Hepatocyte (in vitro differentiated cells): ENCODE measurements at regions not wholly inside any gene's neighbourhood (a gene's known extent, or its start where the extent isn't known, plus 50 kb on each side); places are given as distances from the start of the nearest gene placed in this dataset.
A peak's percentile ranks its signal among the peaks of the same experiment; 100 is the strongest.

Experiments used
- DNase-seq: peaks from one replicate; pipeline ENCODE4 v3.0.0-alpha.2; 2016; ENCODE audit warnings: low spot score
- H2AFZ ChIP-seq: fragments of 200-600 bp; sonication (generic); 2 replicates; pipeline ENCODE4 v1.6.0; 2016; ENCODE audit warnings: antibody characterized with exemption, mild to moderate bottlenecking
- H3K27ac ChIP-seq: fragments of 200-600 bp; sonication (generic); 2 replicates; pipeline ENCODE4 v1.5.1; 2016; ENCODE audit warnings: mild to moderate bottlenecking
- H3K27me3 ChIP-seq: fragments of 200-600 bp; sonication (generic); 2 replicates; pipeline ENCODE4 v1.6.1; 2016
- H3K36me3 ChIP-seq: fragments of 200-600 bp; sonication (generic); replicated peaks from 2 replicates; pipeline ENCODE4 v1.5.1; 2016; ENCODE audit warnings: low read depth; ENCODE audit not compliant: insufficient read depth
- H3K4me1 ChIP-seq: fragments of 200-600 bp; sonication (generic); 2 replicates; pipeline ENCODE4 v1.5.1; 2016; ENCODE audit warnings: mild to moderate bottlenecking, moderate library complexity; ENCODE audit not compliant: insufficient read depth
- H3K4me2 ChIP-seq: fragments of 200-600 bp; sonication (generic); 2 replicates; pipeline ENCODE4 v1.6.0; 2016
- H3K4me3 ChIP-seq: fragments of 200-600 bp; sonication (generic); 2 replicates; pipeline ENCODE4 v1.5.1; 2016; ENCODE audit warnings: mild to moderate bottlenecking
- H3K79me2 ChIP-seq: fragments of 200-600 bp; sonication (generic); 2 replicates; pipeline ENCODE4 v1.6.0; 2017; ENCODE audit warnings: mild to moderate bottlenecking
- H3K9me2 ChIP-seq: fragments of 200-600 bp; sonication (generic); replicated peaks from 2 replicates; pipeline ENCODE4 v1.6.0; 2017; ENCODE audit warnings: mild to moderate bottlenecking; ENCODE audit not compliant: insufficient read depth
- H3K9me3 ChIP-seq: fragments of 200-600 bp; sonication (generic); 2 replicates; pipeline ENCODE4 v1.5.1; 2016; ENCODE audit warnings: low read depth, mild to moderate bottlenecking
- H4K20me1 ChIP-seq: fragments of 200-600 bp; sonication (generic); 2 replicates; pipeline ENCODE4 v1.6.0; 2016; ENCODE audit warnings: mild to moderate bottlenecking; ENCODE audit not compliant: insufficient read depth, poor library complexity, severe bottlenecking
- EZH2 ChIP-seq: fragments of 200-600 bp; sonication (generic); IDR thresholded peaks from 2 replicates; pipeline ENCODE4 v1.6.1; 2016; ENCODE audit warnings: antibody characterized with exemption, mild to moderate bottlenecking, borderline replicate concordance
- EZH2phosphoT487 ChIP-seq: fragments of 200-600 bp; sonication (generic); IDR thresholded peaks from one replicate; pipeline ENCODE4 v1.6.1; 2018; ENCODE audit warnings: antibody characterized with exemption, mild to moderate bottlenecking, low read depth, moderate library complexity; ENCODE audit not compliant: unreplicated experiment, severe bottlenecking
- WGBS: methylation state at CpG from one replicate; pipeline ENCODE4 v1.1.6; 2016; ENCODE audit warnings: low lambda C conversion rate; ENCODE audit errors: missing lambda C conversion rate; 5-methylcytosine and 5-hydroxymethylcytosine counted together
- TF ChIP-seq, protein P1 (sequence below): fragments of 200-600 bp; sonication (generic); IDR thresholded peaks from 2 replicates; pipeline ENCODE4 v1.5.1; 2016; ENCODE audit warnings: antibody characterized with exemption, mild to moderate bottlenecking; ENCODE audit not compliant: poor library complexity

DNA sequence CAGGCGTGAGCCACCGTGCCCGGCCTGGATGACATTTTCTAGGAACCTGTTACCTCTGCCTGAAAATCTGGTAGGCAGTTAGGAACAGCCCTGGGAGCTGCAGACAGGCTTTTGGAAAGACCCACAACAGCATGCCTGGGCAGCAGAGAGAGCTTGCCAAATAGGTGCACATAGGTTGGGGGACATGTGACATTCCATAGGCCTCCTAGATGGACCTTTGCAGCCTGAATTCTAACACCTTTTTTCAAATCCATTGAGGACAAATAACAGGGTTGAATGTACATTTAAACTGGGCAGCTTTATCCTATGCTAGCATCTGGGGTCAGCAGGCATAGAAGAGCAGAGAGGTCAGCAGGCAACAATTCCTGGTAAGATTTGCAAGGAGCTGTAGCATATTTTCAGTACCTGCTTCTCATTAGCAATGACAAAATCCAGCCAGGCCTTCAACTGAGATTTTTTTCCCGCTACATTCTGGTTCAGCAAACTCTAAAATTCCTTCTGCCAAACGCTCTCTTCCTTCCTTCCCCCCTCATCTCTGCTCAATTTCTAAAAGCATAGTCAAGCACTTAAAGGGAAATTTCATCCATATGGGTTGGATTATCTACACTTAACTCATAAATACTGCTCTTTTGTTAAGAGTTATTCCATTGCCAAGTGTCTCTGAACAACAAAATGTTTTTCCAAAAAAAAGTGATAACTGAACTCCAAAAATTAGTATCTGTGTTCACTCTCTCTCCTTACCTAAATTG is 75.2 kb downstream of the SOWAHC start:
- Histone ChIP-seq H3K27ac (peak overlapping the region; percentile 94), H3K9me2 (no peaks in the 10 kb centered on the region), H3K27me3 (no peaks in the 10 kb centered on the region), H3K4me2 (no peak overlapping the region), H3K36me3 (no peaks in the 10 kb centered on the region), H3K79me2 (no peaks in the 10 kb centered on the region), H3K4me3 (no peak overlapping the region), H4K20me1 (no peaks in the 10 kb centered on the region), H3K9me3 (no peaks in the 10 kb centered on the region), H3K4me1 (peaks cover 56% of the 10 kb centered on the region), H2AFZ (no peak overlapping the region)
- no peak for TF ChIP-seq EZH2phosphoT487
- TF ChIP-seq, protein P1, sequence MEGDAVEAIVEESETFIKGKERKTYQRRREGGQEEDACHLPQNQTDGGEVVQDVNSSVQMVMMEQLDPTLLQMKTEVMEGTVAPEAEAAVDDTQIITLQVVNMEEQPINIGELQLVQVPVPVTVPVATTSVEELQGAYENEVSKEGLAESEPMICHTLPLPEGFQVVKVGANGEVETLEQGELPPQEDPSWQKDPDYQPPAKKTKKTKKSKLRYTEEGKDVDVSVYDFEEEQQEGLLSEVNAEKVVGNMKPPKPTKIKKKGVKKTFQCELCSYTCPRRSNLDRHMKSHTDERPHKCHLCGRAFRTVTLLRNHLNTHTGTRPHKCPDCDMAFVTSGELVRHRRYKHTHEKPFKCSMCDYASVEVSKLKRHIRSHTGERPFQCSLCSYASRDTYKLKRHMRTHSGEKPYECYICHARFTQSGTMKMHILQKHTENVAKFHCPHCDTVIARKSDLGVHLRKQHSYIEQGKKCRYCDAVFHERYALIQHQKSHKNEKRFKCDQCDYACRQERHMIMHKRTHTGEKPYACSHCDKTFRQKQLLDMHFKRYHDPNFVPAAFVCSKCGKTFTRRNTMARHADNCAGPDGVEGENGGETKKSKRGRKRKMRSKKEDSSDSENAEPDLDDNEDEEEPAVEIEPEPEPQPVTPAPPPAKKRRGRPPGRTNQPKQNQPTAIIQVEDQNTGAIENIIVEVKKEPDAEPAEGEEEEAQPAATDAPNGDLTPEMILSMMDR, result no peak
- 52% methylated on average over 5 of the region's 5 CpGs for WGBS
- DNase-seq, result no peak

DNA sequence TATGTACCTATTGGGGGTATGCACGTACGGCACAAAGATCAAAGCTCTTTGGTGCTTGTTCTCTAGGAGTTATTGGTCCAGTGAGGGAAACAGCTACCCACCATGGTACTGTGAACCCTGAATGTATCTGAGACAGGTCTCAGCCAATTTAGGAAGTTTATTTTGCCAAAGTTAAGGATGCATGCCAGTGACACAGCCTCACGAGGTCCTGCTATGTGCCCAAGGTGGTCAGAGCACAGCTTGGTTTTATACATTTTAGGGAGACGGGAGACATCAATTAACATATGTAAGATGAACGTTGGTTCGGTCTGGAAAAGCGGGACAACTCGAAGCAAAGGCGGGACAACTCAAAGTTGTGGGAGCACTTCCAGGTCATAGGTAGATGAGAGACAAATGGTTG is 75.8 kb downstream of the SOWAHC start:
- peak overlapping the region; percentile 94 for H3K27ac ChIP-seq

DNA sequence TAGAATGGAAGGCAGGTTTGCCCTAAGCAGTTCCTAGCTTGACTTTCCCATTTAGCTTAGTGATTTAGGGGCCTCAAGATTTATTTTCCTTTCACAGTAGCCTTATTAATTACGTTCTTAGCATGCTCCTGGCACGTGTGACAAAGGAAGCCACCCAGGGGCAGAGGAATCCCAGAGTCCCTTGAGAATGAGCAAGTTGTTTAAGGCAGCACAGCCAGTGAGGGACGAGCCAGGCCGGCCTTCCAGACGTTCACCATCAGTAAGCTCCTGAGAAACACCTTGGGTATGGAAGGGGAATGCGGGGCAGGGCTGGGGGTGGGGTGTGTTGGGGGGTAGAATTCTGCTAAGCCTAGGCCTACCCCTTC is 76.3 kb downstream of the SOWAHC start:
- H2AFZ ChIP-seq, result no peak overlapping the region
- no peak for DNase-seq
- peaks cover 59% of the 10 kb centered on the region for H3K4me1 ChIP-seq
- no peaks in the 10 kb centered on the region for H3K9me2 ChIP-seq
- H3K79me2 ChIP-seq, result no peaks in the 10 kb centered on the region
- no peaks in the 10 kb centered on the region for H3K27me3 ChIP-seq
- no peak overlapping the region for H3K4me2 ChIP-seq
- 35% methylated on average over 6 of the region's 6 CpGs for WGBS
- H4K20me1 ChIP-seq, result no peaks in the 10 kb centered on the region
- peak overlapping the region; percentile 94 for H3K27ac ChIP-seq
- H3K4me3 ChIP-seq, result no peak overlapping the region
- no peaks in the 10 kb centered on the region for H3K36me3 ChIP-seq
- no peak for TF ChIP-seq EZH2phosphoT487
- no peak for TF ChIP-seq EZH2
- TF ChIP-seq, protein P1, result no peak
- no peaks in the 10 kb centered on the region for H3K9me3 ChIP-seq

More for the DNA sequence above, 75.8 kb downstream of the SOWAHC start:
- WGBS, result 76% methylated on average over 9 of the region's 9 CpGs
- Histone ChIP-seq H3K4me3 (no peak overlapping the region), H3K9me3 (no peaks in the 10 kb centered on the region), H4K20me1 (no peaks in the 10 kb centered on the region), H3K4me2 (no peak overlapping the region), H2AFZ (no peak overlapping the region), H3K27me3 (no peaks in the 10 kb centered on the region), H3K9me2 (no peaks in the 10 kb centered on the region), H3K4me1 (peaks cover 59% of the 10 kb centered on the region), H3K79me2 (no peaks in the 10 kb centered on the region), H3K36me3 (no peaks in the 10 kb centered on the region)
- no peak for TF ChIP-seq EZH2phosphoT487
- TF ChIP-seq, protein P1, result no peak
- no peak for TF ChIP-seq EZH2
- no peak for DNase-seq
